Breast epithelium (tissue), 4 donors: ENCODE measurements at regions not wholly inside any gene's neighbourhood (a gene's known extent, or its start where the extent isn't known, plus 50 kb on each side); places are given as distances from the start of the nearest gene placed in this dataset.

Experiments
- DNase-seq, 2 donors: peaks; one replicate each; pipeline ENCODE4 v3.0.0-alpha.2; 2019; ENCODE audit warnings: low spot score in 2 of 2
- H3K27ac ChIP-seq, 2 donors: fragments of 200-600 bp; sonication (generic) in 1 of 2; one replicate each; pipeline ENCODE4 v1.5.1; 2016 to 2019; ENCODE audit warnings: mild to moderate bottlenecking in 1 of 2
- H3K27me3 ChIP-seq, 2 donors: fragments of 200-600 bp; sonication (generic) in 1 of 2; one replicate each; pipeline versions ENCODE4 v1.5.1 to v1.6.0; 2017 to 2019; ENCODE audit warnings: control low read depth in 1 of 2, mild to moderate bottlenecking in 1 of 2
- H3K36me3 ChIP-seq: fragments of 200-600 bp; one replicate; pipeline ENCODE4 v1.5.1; 2019
- H3K4me1 ChIP-seq, 2 donors: fragments of 200-600 bp; sonication (generic); one replicate each; pipeline ENCODE4 v1.5.1; 2016 to 2019; ENCODE audit warnings: control low read depth in 1 of 2
- H3K4me3 ChIP-seq, 3 donors: fragments of 200-600 bp; sonication (generic); 1 replicate in 2 of 3; 2 replicates in 1 of 3; pipeline ENCODE4 v1.5.1; 2016 to 2019; ENCODE audit warnings: mild to moderate bottlenecking in 3 of 3, moderate library complexity in 2 of 3
- H3K9me3 ChIP-seq, 2 donors: fragments of 200-600 bp; sonication (generic) in 1 of 2; one replicate each; pipeline ENCODE4 v1.5.1; 2016 to 2019; ENCODE audit warnings: control low read depth in 1 of 2
- POLR2A ChIP-seq: fragments of 450-650 bp; IDR thresholded peaks from one replicate; pipeline ENCODE4 v1.6.1; 2016; ENCODE audit warnings: antibody characterized with exemption, mild to moderate bottlenecking, moderate library complexity
- POLR2AphosphoS5 ChIP-seq, 3 donors: sonication (generic); formaldehyde crosslinking; IDR thresholded peaks; one replicate each; pipeline ENCODE4 v1.6.1; 2017; ENCODE audit warnings: antibody characterized with exemption in 3 of 3
- intact Hi-C: fragments of 100-400 bp; cut with DNase I; formaldehyde crosslinking; loops from one replicate; pipeline ENCODE4 v1.15.1; 2023; ENCODE audit warnings: low total_unique reads
- TF ChIP-seq, protein P1 (sequence below), 3 donors: fragments of 450-650 bp; IDR thresholded peaks; one replicate each; pipeline ENCODE4 v1.5.1; 2016 to 2017; ENCODE audit warnings: antibody characterized with exemption in 3 of 3, mild to moderate bottlenecking in 3 of 3, moderate library complexity in 3 of 3

DNA sequence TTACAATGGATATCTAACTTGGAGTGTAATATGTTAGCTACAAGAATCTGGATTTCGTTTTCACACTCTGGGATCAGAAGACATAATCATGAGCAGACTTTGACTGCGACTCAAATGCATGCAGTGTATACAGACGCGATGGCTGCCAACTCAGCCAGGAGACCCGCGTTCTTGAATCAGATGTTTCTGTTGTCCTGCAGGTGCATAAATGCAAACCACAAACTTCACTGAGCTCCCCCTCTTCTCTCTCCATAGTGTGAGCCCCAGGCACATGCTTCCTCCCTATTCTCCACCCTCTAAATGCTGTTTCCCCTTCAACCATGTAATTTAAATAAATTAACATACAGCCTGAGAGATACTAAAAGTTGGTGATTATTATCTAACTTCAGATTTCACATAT, 347.9 kb downstream of the DCHS2 start:
- no peaks in the 10 kb centered on the region for H3K9me3 ChIP-seq
- no peak overlapping the region for H3K4me3 ChIP-seq
- no peaks in the 10 kb centered on the region for H3K36me3 ChIP-seq
- H3K27me3 ChIP-seq = no peaks in the 10 kb centered on the region
- H3K4me1 ChIP-seq = no peaks in the 10 kb centered on the region
- intact Hi-C loops = no loop called here
- no peak for DNase-seq
- H3K27ac ChIP-seq = no peak overlapping the region
- TF ChIP-seq POLR2AphosphoS5 (IDR thresholded peaks at IDR 0.05) (no peak), POLR2A (no peak)
- TF ChIP-seq, protein P1, sequence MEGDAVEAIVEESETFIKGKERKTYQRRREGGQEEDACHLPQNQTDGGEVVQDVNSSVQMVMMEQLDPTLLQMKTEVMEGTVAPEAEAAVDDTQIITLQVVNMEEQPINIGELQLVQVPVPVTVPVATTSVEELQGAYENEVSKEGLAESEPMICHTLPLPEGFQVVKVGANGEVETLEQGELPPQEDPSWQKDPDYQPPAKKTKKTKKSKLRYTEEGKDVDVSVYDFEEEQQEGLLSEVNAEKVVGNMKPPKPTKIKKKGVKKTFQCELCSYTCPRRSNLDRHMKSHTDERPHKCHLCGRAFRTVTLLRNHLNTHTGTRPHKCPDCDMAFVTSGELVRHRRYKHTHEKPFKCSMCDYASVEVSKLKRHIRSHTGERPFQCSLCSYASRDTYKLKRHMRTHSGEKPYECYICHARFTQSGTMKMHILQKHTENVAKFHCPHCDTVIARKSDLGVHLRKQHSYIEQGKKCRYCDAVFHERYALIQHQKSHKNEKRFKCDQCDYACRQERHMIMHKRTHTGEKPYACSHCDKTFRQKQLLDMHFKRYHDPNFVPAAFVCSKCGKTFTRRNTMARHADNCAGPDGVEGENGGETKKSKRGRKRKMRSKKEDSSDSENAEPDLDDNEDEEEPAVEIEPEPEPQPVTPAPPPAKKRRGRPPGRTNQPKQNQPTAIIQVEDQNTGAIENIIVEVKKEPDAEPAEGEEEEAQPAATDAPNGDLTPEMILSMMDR (IDR thresholded peaks at IDR 0.05) = no peak

DNA sequence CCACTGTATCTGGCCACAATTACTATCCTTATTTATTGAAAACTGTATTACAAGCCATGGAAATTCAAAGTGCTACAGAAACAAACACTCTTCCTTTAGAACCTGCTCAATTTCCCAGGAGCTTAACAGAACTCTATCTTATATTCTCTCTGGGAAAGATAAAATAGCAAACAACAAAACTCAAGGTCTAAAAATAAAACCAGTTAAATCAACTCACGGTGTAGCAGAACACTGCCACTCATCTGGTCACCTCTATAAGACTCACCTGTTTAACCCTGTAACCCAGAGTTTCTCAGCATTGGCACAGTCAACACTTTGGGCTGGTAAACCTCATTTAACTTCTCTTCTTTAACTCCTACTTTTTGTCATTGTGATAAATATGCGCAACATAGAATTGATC, 348.9 kb downstream of the DCHS2 start:
- no peak for DNase-seq
- Histone ChIP-seq H3K4me3 (no peak overlapping the region), H3K36me3 (no peaks in the 10 kb centered on the region), H3K27me3 (no peaks in the 10 kb centered on the region), H3K4me1 (no peaks in the 10 kb centered on the region), H3K27ac (no peak overlapping the region), H3K9me3 (no peaks in the 10 kb centered on the region)
- intact Hi-C loops = no loop called here
- TF ChIP-seq POLR2A (no peak), POLR2AphosphoS5 (IDR thresholded peaks at IDR 0.05) (no peak)
- TF ChIP-seq, protein P1 (IDR thresholded peaks at IDR 0.05) = no peak

DNA sequence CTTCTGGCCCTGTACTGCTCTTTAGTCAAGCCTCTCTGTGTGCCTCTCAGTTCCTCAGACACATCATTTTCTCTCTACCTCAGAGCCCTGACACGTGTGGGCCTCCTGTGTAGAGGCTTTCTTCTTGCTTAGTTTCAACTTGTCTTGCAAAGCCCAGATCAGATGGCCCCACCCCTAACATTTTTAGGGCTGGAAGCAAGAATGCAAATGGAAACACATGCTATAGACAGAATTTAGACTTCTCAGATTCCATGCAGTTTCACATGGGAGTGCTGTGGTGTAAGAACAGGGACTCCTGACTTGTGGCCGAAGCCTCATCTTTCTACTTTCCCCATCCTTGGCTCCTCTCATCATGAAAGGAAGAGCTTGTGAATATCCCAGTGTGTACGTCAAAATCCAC, 350.7 kb downstream of the DCHS2 start:
- H3K4me1 ChIP-seq = no peaks in the 10 kb centered on the region
- DNase-seq = no peak
- H3K27ac ChIP-seq = no peak overlapping the region
- TF ChIP-seq POLR2AphosphoS5 (IDR thresholded peaks at IDR 0.05) (no peak), POLR2A (no peak)
- TF ChIP-seq, protein P1 (IDR thresholded peaks at IDR 0.05) = no peak
- intact Hi-C loops = no loop called here
- no peaks in the 10 kb centered on the region for H3K36me3 ChIP-seq
- no peaks in the 10 kb centered on the region for H3K9me3 ChIP-seq
- no peaks in the 10 kb centered on the region for H3K27me3 ChIP-seq
- no peak overlapping the region for H3K4me3 ChIP-seq

DNA sequence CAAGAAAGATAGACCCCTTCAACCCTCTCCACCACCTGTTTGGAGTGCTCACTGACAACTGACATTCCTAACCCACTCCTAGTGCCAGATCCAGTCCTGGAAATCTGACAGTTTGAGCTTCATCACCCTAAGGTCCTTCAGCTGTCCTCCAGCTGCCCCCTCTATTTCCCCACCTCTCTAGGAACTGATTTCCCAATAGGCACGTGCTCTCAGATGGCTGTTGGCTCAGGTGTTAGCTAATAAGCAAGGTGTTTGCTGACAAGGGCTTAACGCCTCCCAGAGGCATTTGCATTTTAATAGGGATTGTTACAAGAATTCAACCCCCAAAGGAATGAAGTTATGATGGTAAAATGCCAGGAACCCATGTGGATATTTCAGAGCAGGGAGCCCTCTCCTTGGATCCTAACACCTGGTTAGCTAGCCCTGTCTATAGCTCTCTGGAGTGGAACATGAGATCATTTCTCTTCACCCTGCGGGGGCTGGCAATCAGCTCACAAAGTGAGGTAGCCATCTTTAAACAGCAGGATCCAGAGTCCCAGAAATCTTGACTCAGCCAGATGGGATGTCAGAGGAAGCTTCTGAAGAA, 348.5 kb upstream of the SFRP2 start:
- Histone ChIP-seq H3K36me3 (no peaks in the 10 kb centered on the region), H3K4me1 (no peaks in the 10 kb centered on the region), H3K4me3 (no peak overlapping the region), H3K27me3 (no peaks in the 10 kb centered on the region), H3K9me3 (no peaks in the 10 kb centered on the region), H3K27ac (no peak overlapping the region)
- no peak for TF ChIP-seq POLR2A
- TF ChIP-seq, protein P1 (IDR thresholded peaks at IDR 0.05) = no peak
- no peak for TF ChIP-seq POLR2AphosphoS5 (IDR thresholded peaks at IDR 0.05)
- DNase-seq = no peak
- intact Hi-C loops = no loop called here

DNA sequence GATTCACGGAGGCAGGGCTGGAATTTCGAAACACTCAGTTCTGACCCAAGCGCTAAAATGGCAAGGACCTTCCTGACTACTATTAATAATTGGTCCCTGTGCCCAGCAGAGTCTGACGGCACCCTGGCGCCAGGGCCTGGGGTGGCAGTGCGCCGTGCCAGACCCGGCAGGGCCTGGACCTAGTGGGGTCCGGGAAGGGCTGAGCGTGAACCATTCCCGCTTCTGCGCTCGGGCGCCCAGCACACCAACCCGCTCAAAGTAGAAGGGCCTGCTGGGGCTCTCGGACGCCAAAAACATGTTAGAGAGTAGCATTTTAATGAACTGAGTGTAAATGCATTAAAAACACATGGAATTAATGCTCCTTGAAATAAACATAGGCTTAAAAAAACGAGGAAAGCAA, 346.7 kb upstream of the SFRP2 start:
- no peaks in the 10 kb centered on the region for H3K27me3 ChIP-seq
- TF ChIP-seq POLR2A (no peak), POLR2AphosphoS5 (IDR thresholded peaks at IDR 0.05) (no peak)
- TF ChIP-seq, protein P1 (IDR thresholded peaks at IDR 0.05) = no peak
- intact Hi-C loops = loop anchor here (1.0 kb wide), 1 partner anchor 12 kb away; no protein-coding TSS in a partner anchor
- H3K4me1 ChIP-seq = no peaks in the 10 kb centered on the region
- H3K27ac ChIP-seq = no peak overlapping the region
- H3K9me3 ChIP-seq = no peaks in the 10 kb centered on the region
- H3K36me3 ChIP-seq = no peaks in the 10 kb centered on the region
- H3K4me3 ChIP-seq = no peak overlapping the region
- no peak for DNase-seq
